H1 (cell line): ENCODE measurements at regions not wholly inside any gene's neighbourhood (a gene's known extent, or its start where the extent isn't known, plus 50 kb on each side); places are given as distances from the start of the nearest gene placed in this dataset.

Experiments used
- CTCF ChIP-seq, 3 experiments: IDR thresholded peaks; 1 replicate in 2 of 3; 2 replicates in 1 of 3; pipeline versions ENCODE4 v1.5.1 to v1.6.1; 2011; ENCODE audit warnings: low read length in 3 of 3, mild to moderate bottlenecking in 3 of 3, inconsistent platforms in 2 of 3, low read depth in 1 of 3, moderate library complexity in 1 of 3; ENCODE audit not compliant: insufficient read depth in 1 of 3; ENCODE audit errors: control extremely low read depth in 1 of 3
- MAX ChIP-seq: IDR thresholded peaks from 2 replicates; pipeline ENCODE4 v1.6.1; 2012; ENCODE audit warnings: inconsistent platforms
- POLR2AphosphoS5 ChIP-seq: IDR thresholded peaks from 2 replicates; pipeline ENCODE4 v1.6.1; 2011; ENCODE audit warnings: low read depth, low read length
- RXRA ChIP-seq: IDR thresholded peaks from 2 replicates; pipeline ENCODE4 v1.6.1; 2011; ENCODE audit warnings: low read depth, mild to moderate bottlenecking, low read length, moderate library complexity; ENCODE audit not compliant: insufficient read depth
- TBP ChIP-seq: IDR thresholded peaks from 2 replicates; pipeline ENCODE4 v1.6.1; 2011; ENCODE audit warnings: low read depth, low read length, improper control_type of control experiment

GRCh38 chr12:28065374-28065773 lies 92.8 kb upstream of the PTHLH start:
- TF ChIP-seq TBP (no peak), CTCF (IDR thresholded peaks at IDR 0.05; ENCODE audit: control extremely low read depth in 1 of 3, insufficient read depth in 1 of 3, low read depth in 1 of 3, low read length in 3 of 3) (no peak), RXRA (no peak), POLR2AphosphoS5 (no peak), MAX (no peak)
